Activated naive CD4-positive, alpha-beta T cell treated with Interleukin-2 at 50 U/mL for 16 hours (primary cell): ENCODE measurements at regions not wholly inside any gene's neighbourhood (a gene's known extent, or its start where the extent isn't known, plus 50 kb on each side); places are given as distances from the start of the nearest gene placed in this dataset.
"Not testable (repeated sequence)": the region's sequence is repeated elsewhere in the genome, so short reads cannot be mapped to it uniquely, and the experiment has no call there.

Source experiments
- DNase-seq: peaks from one replicate; pipeline ENCODE4 v3.0.0-alpha.2; 2020

DNA sequence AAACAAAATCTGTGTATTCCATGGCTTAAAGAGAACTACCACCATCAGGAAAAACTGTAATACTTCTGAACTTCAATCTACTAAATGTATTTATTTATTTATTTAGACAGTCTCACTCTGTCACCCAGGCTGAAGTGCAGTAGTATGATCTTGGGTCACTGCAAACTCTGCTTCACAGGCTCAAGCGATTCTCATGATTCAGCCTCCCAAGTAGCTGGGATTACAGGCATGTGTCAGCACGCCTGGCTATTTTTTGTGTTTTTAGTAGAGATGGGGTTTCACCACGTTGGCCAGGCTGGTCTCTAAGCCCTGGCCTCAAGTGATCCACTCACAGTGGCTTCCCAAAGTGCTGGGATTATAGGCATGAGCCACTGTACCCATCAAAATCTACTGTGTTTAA lies 202.3 kb upstream of the POU1F1 start:
- no peak for DNase-seq

DNA sequence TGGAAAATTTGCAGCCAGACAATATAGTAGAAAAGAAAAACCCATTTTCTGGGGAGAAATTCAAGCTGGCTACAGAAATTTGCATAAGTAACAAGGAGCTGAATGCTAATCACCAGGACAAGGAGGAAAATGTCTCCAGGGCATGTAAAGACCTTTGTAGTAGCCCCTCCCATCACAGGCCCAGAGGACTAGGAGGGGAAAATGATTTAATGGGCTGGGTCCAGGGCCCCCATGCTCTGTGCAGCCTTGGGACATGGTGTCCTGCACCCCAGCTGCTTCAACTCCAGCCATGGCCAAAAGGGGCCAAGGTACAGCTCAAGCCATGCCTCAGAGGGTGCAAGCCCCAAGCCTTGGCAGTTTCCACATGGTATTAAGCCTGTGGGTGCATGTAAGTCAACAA lies 197.6 kb upstream of the POU1F1 start:
- no peak for DNase-seq

DNA sequence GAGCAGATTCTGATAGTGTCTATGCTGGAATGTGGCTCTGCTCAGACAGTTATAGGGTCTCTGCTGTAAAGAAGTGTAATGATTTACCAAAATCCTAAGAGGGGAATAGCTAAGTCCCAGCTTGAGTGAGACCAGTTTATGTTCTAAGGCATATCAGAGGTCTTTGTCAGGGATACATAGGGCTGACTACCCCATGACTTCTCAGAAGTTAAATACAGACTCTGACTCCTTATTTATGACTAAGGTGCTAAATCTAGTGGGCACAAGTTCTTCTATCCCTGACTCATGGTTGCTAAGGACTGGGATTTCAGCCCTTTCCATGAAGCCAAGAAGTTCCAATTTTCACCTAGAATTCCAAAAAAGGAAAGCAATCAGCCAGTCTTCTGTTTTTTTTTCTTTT lies 192.6 kb upstream of the POU1F1 start:
- DNase-seq = no peak

DNA sequence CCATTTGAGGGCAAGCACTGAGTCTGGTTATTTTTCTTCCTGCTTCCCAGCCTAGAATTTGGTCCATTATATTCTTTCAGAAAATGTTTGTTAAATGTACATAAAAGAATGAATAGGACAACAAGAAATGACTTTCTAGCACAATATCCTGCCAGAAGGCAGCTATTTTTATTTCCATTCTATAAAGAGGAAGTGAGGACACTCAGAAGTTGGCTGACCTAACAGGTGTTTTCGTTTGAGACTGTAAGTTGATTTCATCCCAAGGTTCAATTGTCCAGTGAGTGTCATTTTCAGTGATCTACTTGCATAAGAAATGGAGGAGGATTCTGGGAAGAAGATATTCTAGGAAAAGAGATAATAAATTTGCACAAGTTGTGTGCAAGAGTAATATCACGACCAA lies 191.9 kb upstream of the POU1F1 start:
- DNase-seq = no peak

DNA sequence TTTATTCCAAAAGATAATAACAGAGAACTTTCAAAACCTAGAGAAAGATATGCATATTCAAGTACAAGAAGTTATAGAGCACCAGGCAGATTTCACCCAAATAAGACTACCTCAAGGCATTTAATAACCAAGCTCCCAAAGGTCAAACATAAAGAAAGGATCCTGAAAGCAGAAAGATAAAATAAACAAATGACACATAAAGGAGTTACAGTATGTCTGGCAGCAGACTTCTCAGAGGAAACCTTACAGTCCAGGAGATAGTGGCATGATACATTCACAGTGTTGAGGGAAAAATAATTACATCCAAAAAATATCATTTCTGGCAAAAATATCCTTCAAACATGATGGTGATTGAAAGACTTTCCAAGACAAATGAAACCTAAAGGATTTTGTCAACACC lies 185.8 kb upstream of the POU1F1 start:
- DNase-seq = no peak

DNA sequence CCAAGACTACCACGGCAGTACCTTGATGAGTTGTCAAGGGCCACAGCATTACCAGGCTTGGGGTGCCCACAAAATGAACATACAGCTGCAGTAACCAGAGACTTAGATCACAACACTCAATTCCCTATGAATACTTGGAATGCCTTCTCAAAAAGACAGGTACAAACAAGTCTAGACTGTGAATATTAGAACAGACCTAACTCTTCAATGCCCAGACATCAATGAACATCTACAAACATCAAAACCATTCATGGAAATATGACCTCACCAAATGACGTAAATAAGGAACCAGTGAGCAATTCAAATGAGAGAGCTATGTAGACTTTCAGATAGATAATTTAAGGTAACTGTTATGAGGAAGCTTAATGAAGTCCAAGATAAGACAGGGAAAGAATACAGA lies 185.1 kb upstream of the POU1F1 start:
- DNase-seq = no peak

DNA sequence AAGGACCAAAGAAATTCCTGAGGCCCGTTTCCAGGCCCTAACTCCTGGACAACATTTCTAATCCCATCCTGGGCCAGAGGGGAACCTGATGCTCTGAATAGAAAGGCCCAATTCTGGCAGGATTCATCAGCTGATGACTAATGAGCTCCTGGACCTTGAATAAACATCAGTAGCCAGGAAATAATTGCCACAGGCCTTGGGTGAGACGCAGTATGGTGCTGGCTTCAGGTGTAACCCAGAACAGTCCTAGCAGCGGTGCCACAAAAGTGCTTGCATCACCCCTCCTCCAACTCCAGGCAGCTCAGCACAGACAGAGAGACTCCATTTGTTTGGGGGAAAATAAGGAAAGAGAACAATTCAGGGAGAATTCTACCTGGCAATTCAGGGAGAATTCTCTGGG lies 184.7 kb upstream of the POU1F1 start:
- DNase-seq = no peak

DNA sequence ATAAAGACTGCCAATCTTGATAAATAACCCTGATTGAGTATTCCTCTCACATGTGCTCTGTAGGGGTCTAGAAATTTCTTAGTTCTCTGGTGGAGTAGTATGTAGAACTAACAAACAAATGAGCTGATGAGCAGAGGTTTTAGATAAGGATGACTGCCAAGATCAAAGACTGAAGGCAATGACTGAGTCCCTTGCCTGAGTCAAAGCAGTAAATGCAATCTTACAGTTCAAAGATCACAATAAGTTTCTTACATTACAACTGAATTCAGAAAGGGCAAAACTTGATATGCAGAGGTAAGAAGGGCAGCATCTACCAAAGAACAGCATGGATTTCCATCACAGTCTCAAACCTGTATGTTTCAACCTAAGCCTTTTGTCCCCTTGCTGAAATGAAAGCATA lies 172.2 kb upstream of the POU1F1 start:
- DNase-seq = no peak

DNA sequence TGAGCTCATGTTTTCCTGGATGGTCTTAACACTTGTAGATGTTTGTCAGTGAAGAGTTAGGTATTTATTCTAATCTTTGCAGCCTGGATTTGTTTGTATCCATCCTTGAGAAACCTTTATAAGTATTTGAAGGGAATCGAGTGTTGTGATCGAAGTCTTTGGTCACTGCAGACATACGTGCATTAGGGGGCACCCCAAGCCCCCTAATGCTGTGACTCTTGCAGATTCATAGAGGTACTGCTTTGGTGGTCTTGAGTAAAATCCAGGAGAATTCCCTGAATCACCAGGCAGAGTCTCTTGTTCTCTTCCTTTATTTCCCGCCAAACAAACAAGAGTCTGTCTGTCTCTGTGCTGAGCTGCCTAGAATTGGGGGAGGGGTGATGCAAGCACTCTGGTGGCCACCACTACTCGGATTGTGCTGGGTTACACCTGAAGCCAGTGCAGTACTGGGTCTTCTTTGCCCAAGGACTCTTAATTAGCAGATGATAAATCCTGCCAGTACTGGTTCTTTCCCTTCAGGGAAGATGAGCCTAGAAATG lies 170.5 kb upstream of the POU1F1 start:
- no peak for DNase-seq

DNA sequence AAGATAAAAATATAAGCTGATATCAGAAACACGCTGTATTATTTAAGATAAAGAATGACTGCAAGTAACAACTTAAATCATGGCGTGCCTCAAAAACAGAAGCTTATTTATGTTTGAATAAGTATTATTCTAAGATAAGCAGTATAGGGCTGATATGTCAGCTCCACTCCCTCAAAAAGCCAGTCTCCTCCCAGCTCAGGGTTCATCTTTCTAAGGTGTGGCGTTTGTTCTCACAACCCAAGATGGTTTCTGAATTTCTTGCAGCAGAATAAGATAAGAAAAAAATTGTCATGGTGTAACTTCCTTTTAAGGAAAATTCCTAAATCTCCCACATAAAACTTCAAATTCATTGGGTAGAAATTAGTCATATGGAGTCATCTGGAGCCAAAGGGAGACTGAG lies 166.1 kb upstream of the POU1F1 start:
- no peak for DNase-seq

DNA sequence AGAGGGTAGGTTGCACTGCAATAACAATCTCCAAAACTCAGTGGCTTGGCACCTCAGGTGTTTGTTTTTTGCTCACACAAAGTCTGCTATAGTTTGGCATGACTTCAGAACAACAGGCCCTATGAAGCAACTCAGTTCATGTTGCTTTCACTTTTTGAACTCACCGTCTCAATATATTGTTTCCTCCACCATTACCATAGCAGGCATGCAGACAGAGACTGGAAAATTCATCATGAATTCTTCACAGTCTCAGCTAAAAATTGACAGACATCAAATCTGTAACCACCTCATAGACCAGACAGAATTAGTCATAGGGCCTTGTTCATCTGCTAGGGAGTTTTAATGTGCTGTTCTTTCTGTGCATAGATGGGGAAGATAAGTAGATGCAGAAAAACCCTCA lies 161.4 kb upstream of the POU1F1 start:
- DNase-seq = no peak

DNA sequence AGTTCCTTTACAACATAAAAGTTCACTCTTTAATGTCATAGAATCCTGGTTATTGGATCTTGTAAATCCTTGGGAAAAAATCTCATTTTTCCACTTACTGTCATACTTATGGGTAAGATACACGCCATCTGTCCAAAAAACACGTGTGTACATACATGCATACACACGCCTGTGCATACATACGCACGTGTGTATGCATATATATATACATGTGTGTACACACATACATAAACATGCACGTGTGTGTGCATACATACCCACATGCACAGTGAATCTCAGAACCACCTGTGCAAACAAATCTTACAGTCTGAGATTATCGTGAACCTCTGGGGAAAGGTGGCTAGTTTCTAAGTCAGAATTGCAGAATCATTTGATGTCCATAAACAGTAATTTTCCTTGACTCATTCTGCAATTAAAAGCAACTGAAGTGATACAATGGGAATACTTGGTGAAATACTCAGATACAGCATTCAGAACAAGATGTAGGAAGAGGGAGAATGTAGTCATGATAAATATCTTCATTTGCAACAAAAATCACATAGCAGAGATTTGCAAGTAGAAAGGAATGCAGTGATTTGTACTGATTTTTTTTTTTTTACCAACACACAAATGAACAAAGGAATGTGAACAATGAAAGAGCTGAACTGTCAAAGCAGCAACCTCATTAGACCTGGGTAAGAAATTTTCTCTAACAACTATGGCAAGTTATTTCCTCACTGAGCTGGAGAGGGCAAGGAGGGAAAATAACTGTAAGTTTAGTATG lies 160.6 kb upstream of the POU1F1 start:
- no peak for DNase-seq

DNA sequence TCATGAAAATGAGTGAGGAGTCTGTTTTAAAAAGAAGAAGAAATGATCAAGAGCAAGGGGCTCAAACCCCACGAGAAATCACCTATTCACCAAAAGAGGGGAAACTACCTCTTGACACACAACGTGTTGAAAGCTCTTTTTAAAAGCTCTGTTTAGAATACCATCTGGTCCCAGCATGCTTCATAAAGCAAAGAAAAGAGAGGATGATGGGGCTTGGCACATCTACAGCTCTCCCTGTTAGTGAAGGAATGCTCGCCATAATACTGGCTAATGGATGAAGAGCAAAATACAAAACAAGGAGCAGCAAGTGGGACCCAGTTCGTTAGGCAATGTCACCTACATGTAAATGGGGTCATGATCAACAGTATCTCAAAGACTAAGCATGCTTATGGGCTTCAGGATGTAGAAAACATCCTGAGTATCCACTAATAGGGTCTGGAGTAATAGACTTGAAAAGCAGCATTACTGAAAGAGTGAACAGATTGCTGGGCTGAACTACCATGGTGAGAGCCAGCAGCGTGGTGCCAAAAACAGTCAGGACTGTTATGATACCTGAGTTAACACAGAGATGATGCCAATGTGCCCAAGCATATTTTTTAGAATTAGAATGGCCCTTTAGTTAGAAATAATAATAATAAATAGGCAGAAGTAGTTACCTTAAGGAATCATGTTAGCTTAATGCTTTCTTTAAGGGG lies 159.7 kb upstream of the POU1F1 start:
- DNase-seq = no peak

DNA sequence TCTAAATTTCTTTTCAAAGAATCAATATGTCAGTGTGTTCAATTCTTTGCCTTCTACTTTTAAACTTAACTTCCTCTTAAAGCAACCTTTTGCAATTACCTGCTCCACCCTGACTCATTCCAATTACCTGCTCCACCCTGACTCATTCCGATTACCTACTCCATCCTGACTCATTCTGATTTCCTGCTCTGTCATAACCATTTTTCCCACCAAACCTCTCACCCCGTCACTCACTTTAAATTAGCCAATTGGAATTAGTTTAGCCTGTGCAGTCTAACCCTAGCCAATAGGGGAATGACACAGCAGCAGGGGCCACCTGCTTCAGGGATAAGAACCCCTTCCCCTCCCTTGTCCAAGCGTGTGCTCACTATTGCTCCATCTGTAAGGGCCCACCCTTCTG lies 157.1 kb upstream of the POU1F1 start:
- not testable (repeated sequence) for DNase-seq

DNA sequence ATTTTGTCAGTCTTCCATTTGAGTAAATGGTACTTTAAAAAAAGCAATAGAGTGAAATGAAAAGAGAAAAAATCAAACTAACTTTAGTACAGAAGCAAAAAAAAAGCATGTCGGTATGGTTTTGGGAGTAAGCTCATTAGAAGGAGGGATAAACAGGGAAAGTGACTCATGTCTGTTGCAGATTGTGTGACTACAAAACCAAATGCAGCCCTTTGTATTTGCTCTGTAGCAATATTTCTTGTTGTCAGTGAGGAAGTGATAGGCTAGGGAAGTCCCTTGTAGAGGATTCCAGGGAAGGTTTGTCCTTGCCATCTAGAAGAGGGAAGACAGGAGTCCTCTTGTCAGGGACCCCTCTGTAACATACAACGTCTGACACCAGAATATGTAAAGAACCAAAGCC lies 150.5 kb upstream of the POU1F1 start:
- no peak for DNase-seq

DNA sequence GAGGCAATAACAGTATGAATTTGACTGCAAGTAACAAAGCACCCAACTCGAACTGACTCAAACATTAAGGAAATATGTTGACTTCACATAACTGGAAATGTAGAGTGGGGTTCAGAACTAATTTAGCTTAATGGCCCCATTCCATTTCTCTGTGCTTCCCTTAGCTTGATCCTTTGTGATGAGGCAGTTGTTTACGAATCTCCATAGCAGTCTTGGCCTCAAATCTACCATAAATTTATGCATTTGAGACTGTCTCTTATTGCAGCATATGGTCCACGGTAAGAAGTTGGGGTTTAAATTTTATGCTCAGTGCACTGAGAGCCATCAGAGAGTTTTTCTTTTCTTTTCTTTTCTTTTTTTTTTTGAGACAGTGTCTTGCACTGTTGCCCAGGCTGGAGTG lies 148.7 kb upstream of the POU1F1 start:
- DNase-seq = no peak

DNA sequence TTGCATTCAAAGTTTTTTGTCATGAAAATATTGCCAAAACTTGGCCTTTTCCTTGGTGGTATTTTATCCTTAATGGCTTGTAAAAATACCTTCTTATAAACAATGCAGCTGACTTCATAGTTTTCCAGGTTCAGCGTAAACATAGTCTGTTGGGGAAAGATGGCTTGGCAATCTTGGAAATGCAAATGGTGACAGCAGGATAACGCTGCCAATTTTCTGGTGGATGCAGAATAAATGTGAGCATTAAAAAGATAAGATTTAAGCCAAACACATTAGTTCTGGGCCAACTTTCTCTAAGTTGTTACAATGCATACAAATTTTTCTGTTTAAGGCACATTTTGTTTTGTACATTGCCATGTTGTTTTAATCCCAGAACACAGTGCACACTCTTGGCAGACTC lies 147.0 kb upstream of the POU1F1 start:
- DNase-seq = no peak

DNA sequence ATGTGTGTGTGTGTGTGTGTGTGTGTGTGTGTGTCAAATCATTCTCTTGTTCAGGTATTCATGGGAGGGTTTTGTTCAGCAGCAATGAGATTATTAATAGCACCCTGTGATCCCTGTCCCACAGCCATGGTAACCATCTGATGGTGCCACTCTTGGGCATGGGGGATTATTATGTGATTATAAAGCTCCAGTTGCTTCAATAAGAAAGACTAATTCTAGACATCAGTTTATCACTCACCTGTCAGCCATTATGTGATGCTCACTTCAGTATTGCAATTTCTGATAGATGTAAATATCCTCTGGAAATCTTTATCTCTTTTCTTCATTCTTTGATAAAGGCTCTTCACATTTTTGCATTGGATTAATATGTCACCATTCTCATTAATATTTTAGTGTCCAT lies 145.9 kb upstream of the POU1F1 start:
- DNase-seq = no peak

DNA sequence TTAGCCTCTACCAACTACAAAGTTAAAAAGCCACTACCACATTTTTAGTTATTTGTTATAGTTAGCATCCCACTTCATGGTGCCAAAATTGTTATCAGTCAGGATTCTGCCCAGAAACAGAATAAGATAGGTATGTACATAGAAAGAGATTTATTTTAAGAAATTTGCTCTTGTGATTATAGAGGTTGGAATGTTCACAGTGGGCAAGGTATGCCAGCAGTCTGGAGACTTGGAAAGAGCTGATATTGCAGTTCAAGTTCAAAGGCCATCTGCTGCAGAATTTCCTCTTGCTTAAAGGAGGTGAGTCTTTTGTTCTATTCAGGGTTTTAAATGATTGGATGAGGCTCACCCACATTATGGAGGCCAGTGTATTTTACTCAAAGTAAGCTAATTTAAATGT lies 143.8 kb upstream of the POU1F1 start:
- DNase-seq = no peak

DNA sequence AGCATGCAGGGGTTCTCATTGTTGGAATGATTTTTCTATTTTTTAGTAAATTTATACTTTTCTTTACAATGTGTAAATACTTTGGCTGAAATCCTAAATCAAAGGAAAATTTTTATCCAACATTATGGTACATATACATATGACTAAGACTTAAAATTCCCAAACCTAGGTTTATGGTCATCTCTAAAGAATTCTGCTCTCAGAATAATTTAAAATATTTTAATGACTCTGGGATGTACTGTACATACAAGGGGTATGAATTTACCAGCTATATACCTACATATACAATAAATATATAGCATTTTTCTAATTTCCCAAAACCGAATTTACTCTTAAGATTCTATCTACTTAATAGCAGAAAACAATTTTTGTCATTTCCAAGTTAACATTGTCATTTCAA lies 137.9 kb upstream of the POU1F1 start:
- DNase-seq = no peak

DNA sequence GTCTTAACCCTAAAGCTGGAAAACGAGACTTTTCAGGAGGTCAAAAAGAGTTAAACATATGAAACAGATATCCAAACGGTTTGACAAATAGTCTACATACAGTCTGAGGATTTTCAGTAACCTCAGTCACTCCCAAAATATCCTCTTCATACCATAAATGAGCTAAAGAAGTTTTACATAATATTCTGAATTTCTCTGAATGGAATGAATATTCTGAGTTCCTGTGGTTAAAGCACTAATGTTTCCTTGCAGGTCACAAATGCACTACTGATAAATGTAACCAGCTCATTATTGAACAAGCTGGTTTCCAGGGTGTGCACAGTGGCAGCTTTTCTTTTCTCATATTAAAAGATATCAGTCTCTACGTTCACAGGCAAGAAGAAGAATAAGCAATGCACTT lies 137.4 kb upstream of the POU1F1 start:
- no peak for DNase-seq

DNA sequence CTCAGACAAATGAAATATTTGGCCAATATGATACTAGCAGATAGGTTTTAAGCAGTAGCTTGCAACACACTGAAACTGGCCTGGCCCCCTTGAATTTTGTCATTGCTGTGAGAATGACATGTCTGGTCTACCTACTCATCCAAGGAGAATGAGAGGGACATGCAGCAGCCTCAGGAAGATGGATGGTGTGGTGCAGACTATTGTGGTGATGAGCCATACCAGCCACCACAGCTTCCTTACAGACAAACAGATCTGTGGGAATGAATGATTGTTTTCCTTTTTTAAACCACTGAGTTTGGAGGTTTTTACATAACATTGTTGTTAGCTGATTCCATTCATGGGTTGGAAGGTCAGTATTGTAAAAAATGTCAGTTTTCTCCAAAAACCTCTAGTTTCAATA lies 133.7 kb upstream of the POU1F1 start:
- DNase-seq = no peak

DNA sequence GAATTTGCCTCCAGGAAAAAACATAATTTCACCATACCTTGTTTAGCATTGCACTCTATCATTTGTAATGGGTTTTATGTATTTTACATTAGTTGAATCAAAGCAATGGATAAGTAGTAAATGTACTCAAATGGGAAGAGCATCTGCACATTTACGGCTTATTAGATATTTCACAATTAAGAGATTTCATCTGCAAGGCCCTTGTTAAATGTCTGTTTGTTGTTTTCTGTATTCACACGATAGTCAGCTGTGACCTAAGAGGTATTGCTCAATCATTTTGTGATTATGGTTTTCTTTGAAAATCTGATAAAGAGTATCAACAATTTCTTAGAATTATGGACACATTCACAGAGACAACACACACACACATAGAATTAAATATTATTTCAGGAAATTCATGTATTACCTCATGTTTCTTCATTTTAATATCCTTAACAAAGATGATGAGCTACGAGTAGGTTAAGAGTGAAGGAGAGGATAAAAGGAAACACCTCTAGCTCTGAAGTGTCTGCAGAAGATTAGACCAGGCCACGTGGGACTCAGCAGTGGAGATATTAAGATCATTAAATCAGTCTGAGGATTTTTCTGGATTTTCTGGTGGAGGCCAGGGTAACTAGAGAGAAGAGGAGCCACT lies 121.9 kb upstream of the POU1F1 start:
- DNase-seq = no peak

DNA sequence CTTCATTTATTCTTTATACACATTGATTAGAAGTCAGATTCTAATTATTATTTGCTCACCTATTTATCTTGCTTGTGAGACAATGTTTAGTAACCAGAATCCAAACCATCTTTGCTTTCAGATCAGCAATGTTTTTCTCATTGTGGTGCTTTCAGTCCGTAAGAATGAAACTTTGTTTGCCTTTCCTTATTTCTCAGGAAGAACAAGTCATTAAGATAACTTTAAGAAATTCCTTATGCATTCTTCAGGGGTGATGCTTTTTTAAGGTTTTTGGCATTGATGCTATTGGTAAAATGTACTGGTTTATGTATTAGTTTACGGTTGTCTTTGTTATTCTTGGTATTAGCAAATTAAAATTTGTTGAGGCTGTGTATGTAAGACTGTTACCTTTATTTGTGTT lies 120.8 kb upstream of the POU1F1 start:
- DNase-seq = no peak
